Activated CD4-positive, alpha-beta T cell treated with anti-CD3 and anti-CD28 coated beads for 24 hours (primary cell): ENCODE measurements at regions not wholly inside any gene's neighbourhood (a gene's known extent, or its start where the extent isn't known, plus 50 kb on each side); places are given as distances from the start of the nearest gene placed in this dataset.

Source experiments
- DNase-seq, 2 donors: peaks; one replicate each; pipeline ENCODE4 v3.0.0-alpha.2; 2020; ENCODE audit warnings: low read depth in 2 of 2

GRCh38 chr2:16507655-16508489 is 157.8 kb downstream of the CYRIA start:
- DNase-seq: no peak

GRCh38 chr2:16506366-16506765 is 159.3 kb downstream of the CYRIA start:
- DNase-seq: no peak

- no peak for DNase-seq
These were observed 168.9 kb downstream of the CYRIA start for GRCh38 chr2:16496426-16497388.

- no peak for DNase-seq
These were observed 170.0 kb downstream of the CYRIA start for GRCh38 chr2:16495509-16496208.

DNA sequence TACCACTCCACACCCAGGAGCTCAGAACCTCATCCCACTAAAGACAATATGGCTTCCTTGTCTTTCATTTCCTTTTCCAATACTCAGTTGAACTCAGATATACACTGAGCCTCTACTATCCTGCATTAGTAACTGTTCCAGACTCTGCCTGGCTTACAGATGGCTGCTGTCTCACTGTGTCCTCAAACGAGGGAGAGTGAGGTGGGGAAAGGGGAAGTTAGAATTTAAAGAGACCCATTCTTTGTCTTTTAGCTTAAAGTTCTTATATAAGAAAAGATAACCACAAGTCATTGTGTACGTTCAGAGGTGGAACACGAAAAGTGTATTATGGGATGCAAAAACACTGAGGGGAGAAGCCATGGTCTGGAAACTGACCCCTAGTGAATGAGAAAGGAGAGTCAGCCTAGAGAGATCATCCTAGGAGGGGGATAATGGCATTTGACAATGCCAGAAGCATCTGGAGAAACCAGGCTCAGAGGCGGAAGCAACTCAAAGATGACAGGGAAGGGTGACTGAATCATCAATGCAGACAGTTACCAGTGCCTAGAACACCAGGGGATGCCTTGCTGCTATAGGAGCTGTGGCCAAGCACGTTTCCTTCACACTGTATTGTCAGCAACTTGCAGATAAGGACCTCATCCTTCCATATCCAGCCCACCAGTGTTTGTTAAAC is 170.7 kb downstream of the CYRIA start:
- DNase-seq: no peak

- DNase-seq: no peak
These were observed 171.8 kb downstream of the CYRIA start for GRCh38 chr2:16493788-16494187.

- DNase-seq: no peak
These were observed 177.9 kb downstream of the CYRIA start for GRCh38 chr2:16487686-16488085.

DNA sequence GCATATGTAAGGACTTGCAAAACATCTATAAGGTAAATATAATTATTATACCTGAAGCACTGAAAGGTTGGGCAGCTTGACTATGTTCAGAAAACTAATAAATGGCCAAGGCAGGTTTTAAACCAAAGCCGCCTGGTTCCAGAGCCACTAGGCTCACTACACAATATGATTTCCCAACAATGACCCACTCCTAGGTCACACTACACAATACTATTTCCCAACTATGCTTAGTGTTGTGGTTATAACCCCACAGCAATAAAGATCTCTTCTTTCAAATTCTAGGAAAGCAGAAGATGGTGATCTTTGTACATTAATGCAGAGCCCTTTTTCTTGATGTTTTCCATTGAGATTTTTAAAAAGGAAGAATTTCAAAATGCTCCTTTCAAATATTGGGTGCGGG is 180.4 kb downstream of the CYRIA start:
- DNase-seq: no peak

GRCh38 chr2:16482460-16482859 is 183.2 kb downstream of the CYRIA start:
- DNase-seq: no peak

- no peak for DNase-seq
These were observed 184.3 kb downstream of the CYRIA start for GRCh38 chr2:16481351-16481750.

GRCh38 chr2:16479721-16480120 is 185.9 kb downstream of the CYRIA start:
- DNase-seq: no peak

- DNase-seq: no peak
These were observed 187.0 kb downstream of the CYRIA start for GRCh38 chr2:16478434-16479210.

GRCh38 chr2:16477648-16478047 is 188.0 kb downstream of the CYRIA start:
- no peak for DNase-seq

GRCh38 chr2:16476866-16477265 is 188.8 kb downstream of the CYRIA start:
- DNase-seq: no peak

DNA sequence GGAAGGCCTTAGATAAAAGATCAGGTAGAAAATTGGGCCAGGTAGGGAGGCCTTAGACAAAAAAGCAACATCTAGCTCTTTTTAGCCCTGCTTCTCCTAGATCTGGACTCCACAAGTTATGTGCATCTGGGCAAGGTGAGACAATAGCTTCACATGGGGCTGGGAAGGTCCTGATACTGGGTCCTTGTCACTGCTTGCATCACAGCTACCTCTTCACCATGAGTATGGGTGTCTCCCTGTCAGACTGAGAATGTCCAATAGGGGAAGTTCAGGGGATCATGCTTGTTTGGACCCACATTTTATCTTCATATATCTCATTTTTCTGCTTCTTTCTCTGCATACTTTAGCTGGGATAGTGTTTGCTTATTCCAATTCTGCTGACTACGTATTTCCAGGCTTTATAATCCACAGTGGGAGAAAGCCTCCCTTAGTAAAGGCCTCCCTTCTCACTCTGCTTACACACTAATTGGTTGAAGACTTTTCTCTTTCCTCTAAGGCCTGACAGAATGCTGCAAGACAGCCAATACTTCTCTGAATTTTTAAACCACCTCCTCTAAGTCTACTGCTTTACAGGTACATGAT is 189.6 kb downstream of the CYRIA start:
- DNase-seq: no peak

GRCh38 chr2:16475586-16475985 is 190.0 kb downstream of the CYRIA start:
- DNase-seq: no peak

GRCh38 chr2:16473575-16473974 is 192.1 kb downstream of the CYRIA start:
- DNase-seq: no peak

DNA sequence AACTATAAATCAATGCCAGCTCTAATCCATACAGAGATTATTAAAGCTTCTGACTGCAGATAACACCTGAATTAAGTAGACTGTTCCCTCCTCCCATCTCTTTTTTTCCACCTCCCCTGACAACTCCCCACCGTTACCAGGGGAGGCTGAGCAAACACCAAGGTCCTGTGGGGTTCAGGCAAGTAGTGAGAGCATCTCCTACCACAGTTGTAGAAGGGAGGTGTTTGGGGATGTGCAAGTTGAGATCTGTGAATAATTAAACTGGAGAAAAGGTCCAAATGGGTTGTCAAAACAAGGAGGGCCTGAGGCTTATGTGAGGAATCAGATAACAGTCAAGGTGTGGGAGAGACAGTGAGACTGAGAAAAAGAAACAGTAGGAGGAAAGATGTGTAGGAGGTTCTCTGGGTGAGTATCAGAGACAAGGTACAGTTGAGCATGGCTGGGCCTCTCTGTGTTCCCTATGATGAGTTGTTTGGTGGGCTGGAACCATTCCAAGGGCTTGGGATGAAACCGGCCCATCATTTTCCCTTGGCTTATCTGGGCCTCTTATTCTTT is 194.6 kb downstream of the CYRIA start:
- DNase-seq: no peak

DNA sequence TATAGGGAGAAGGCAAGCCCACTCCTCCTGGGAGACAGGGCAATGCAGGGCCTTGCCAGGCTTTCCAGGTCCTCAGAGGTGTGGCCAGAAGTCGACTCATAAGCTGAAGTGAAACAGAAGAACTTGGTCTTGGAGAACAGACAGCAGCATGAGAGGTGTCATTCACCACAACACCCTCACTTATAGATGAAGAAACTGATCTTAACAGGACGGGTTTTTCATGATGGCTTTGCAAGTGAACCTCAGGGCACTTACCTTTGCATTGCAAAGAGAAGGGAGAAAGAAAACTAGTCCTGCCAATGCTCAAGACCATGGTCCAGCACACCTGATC is 198.8 kb downstream of the CYRIA start:
- DNase-seq: no peak

DNA sequence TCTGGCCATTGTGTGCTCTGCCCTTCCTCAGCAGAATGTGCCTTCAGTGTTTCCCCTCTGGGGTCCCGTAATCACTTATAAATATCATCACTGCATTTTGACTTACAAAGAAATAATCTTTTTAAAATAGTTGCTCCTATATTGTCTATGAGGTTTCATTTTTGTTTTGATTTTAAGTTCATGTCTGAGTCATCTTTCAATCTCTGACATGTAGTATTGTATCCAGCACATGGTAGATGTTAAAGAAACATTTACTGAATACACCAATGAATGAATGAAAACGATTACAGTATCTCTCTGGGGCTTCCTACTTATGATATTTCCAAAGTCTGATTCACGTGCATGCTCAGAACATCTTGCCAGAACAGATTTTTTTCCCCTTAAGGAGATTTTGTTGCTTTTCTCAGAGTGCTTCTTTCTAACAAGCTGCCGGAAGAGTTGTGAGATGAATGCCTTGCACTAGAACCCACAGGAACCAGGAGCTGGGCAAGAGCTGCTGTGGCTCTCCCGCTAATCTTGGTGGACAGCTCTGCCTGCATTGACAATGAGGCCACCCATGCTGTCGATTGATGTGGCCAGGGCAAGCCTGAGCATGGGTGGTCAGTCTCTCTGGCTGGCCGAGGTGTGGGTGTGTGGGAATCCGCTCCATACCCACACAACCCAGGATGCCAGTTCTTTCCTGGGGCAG is 199.4 kb downstream of the CYRIA start:
- DNase-seq: no peak
